IMR-90 (cell line): ENCODE measurements at regions not wholly inside any gene's neighbourhood (a gene's known extent, or its start where the extent isn't known, plus 50 kb on each side); places are given as distances from the start of the nearest gene placed in this dataset.

Experiments used
- ATAC-seq: fragments of 200-7000 bp; cut with Tn5 transposase; 2 replicates; pipeline ENCODE4 v1.9.1; 2020; ENCODE audit warnings: low read depth, mild to moderate bottlenecking, moderate library complexity
- BruUV-seq: library from RNA; stranded (reverse); fragments of 400-500 nt; replicated peaks from 2 replicates; lab custom pipeline; 2021; lab: Mats Ljungman, UMichigan
- CTCF ChIA-PET: fragments of 300-600 bp; formaldehyde crosslinking; extraction: SDS; loops from one replicate; lab custom pipeline; 2021; ENCODE audit warnings: antibody characterized with exemption; lab: Yijun Ruan, JAX
- POLR2A ChIA-PET: fragments of 300-600 bp; sonication (Branson Sonifier 250); formaldehyde crosslinking; loops from one replicate; lab custom pipeline; 2022; ENCODE audit warnings: antibody characterized with exemption; ENCODE audit not compliant: unreplicated experiment; lab: Charles Lee
- DNase-seq: peaks from one replicate; pipeline ENCODE4 v3.0.0; 2013
- H2AFZ ChIP-seq: replicated peaks from 2 replicates; pipeline ENCODE3; 2013; ENCODE audit warnings: low read length, mild to moderate bottlenecking; ENCODE audit not compliant: poor library complexity
- H2AK5ac ChIP-seq: 2 replicates; pipeline ENCODE4 v1.6.1; 2013; ENCODE audit warnings: low read depth, low read length, inconsistent platforms
- H2AK9ac ChIP-seq: replicated peaks from 2 replicates; pipeline ENCODE3; 2013; ENCODE audit warnings: mild to moderate bottlenecking, low read depth, low read length, moderate library complexity; ENCODE audit not compliant: poor library complexity
- H2BK120ac ChIP-seq: 2 replicates; pipeline ENCODE4 v1.6.1; 2013; ENCODE audit warnings: low read depth, low read length, inconsistent platforms
- H2BK15ac ChIP-seq: 3 replicates; pipeline ENCODE4 v1.6.1; 2013; ENCODE audit warnings: low read depth, low read length, inconsistent platforms
- H2BK20ac ChIP-seq: 2 replicates; pipeline ENCODE4 v1.6.1; 2013; ENCODE audit warnings: low read depth, mild to moderate bottlenecking, inconsistent platforms, low read length, moderate library complexity
- H2BK5ac ChIP-seq: 2 replicates; pipeline ENCODE4 v1.6.1; 2013; ENCODE audit warnings: mild to moderate bottlenecking, low read depth, low read length, inconsistent platforms; ENCODE audit not compliant: poor library complexity, severe bottlenecking
- H3K14ac ChIP-seq: replicated peaks from 2 replicates; pipeline ENCODE4 v1.6.1; 2013; ENCODE audit warnings: low read depth, low read length, inconsistent platforms
- H3K18ac ChIP-seq: 2 replicates; pipeline ENCODE4 v1.6.1; 2013; ENCODE audit warnings: low read depth, low read length, control low read depth
- H3K23ac ChIP-seq: 2 replicates; pipeline ENCODE4 v1.6.1; 2013; ENCODE audit warnings: low read depth, low read length, inconsistent platforms
- H3K27ac ChIP-seq: 2 replicates; pipeline ENCODE4 v1.5.1; 2013; ENCODE audit warnings: mild to moderate bottlenecking, control low read depth, low read length; ENCODE audit not compliant: insufficient read depth
- H3K27me3 ChIP-seq: 2 replicates; pipeline ENCODE4 v1.6.1; 2013; ENCODE audit warnings: low read length; ENCODE audit not compliant: control insufficient read depth, insufficient read depth
- H3K36me3 ChIP-seq: 2 replicates; pipeline ENCODE4 v1.6.1; 2013; ENCODE audit warnings: low read length, mixed read lengths; ENCODE audit not compliant: control insufficient read depth, insufficient read depth
- H3K4ac ChIP-seq: 2 replicates; pipeline ENCODE4 v1.6.1; 2013; ENCODE audit warnings: low read depth, low read length, inconsistent platforms
- H3K4me1 ChIP-seq: 2 replicates; pipeline ENCODE4 v1.6.1; 2013; ENCODE audit warnings: low read length, mixed read lengths; ENCODE audit not compliant: control insufficient read depth, insufficient read depth
- H3K4me2 ChIP-seq: 2 replicates; pipeline ENCODE4 v1.6.1; 2013; ENCODE audit warnings: low read depth, mild to moderate bottlenecking, control low read depth, low read length, moderate library complexity
- H3K4me3 ChIP-seq: 2 replicates; pipeline ENCODE4 v1.5.1; 2013; ENCODE audit warnings: low read depth, mild to moderate bottlenecking, control low read depth, low read length, moderate library complexity; ENCODE audit not compliant: insufficient read depth
- H3K56ac ChIP-seq: 2 replicates; pipeline ENCODE4 v1.6.1; 2013; ENCODE audit warnings: low read length, inconsistent platforms; ENCODE audit not compliant: insufficient read depth; ENCODE audit errors: extremely low read depth
- H3K79me1 ChIP-seq, 2 experiments: 2 replicates each; pipeline ENCODE4 v1.6.1; 2013; ENCODE audit warnings: low read length in 2 of 2, inconsistent platforms in 1 of 2, low read depth in 1 of 2
- H3K9ac ChIP-seq: 2 replicates; pipeline ENCODE4 v1.6.1; 2013; ENCODE audit warnings: low read depth, low read length, control low read depth
- H3K9me1 ChIP-seq: 2 replicates; pipeline ENCODE4 v1.6.1; 2013; ENCODE audit warnings: low read length, inconsistent platforms; ENCODE audit not compliant: insufficient read depth
- H3K9me3 ChIP-seq: 2 replicates; pipeline ENCODE4 v1.6.1; 2013; ENCODE audit warnings: low read length; ENCODE audit not compliant: control insufficient read depth, insufficient read depth
- H4K20me1 ChIP-seq: 2 replicates; pipeline ENCODE4 v1.6.1; 2013; ENCODE audit warnings: low read length, inconsistent platforms; ENCODE audit not compliant: insufficient read depth
- H4K5ac ChIP-seq: 2 replicates; pipeline ENCODE4 v1.6.1; 2013; ENCODE audit warnings: mild to moderate bottlenecking, low read depth, low read length, control low read depth
- H4K8ac ChIP-seq, 2 experiments: 2 replicates each; pipeline ENCODE4 v1.6.1; 2013; ENCODE audit warnings: low read depth in 2 of 2, low read length in 2 of 2, control low read depth in 1 of 2, inconsistent platforms in 1 of 2
- H4K91ac ChIP-seq: 2 replicates; pipeline ENCODE4 v1.6.1; 2013; ENCODE audit warnings: low read depth, low read length, inconsistent platforms; ENCODE audit not compliant: insufficient read depth
- BHLHE40 ChIP-seq: fragments of 150-350 bp; IDR thresholded peaks from 2 replicates; pipeline ENCODE4 v1.6.1; 2016; ENCODE audit warnings: mild to moderate bottlenecking, low read depth, low read length
- CEBPB ChIP-seq: IDR thresholded peaks from 2 replicates; pipeline ENCODE4 v1.6.1; 2012; ENCODE audit warnings: low read depth, low read length, improper control_type of control experiment
- FOS ChIP-seq: fragments of 150-350 bp; IDR thresholded peaks from 2 replicates; pipeline ENCODE4 v1.6.1; 2016; ENCODE audit warnings: low read depth, low read length
- MAFK ChIP-seq: IDR thresholded peaks from 2 replicates; pipeline ENCODE4 v1.6.1; 2012; ENCODE audit warnings: low read depth, low read length, improper control_type of control experiment
- NFE2L2 ChIP-seq: fragments of 150-350 bp; IDR thresholded peaks from 2 replicates; pipeline ENCODE4 v1.6.1; 2016; ENCODE audit warnings: low read depth, mild to moderate bottlenecking, low read length
- POLR2A ChIP-seq: IDR thresholded peaks from 2 replicates; pipeline ENCODE4 v1.6.1; 2012; ENCODE audit warnings: mild to moderate bottlenecking, low read depth, low read length
- RAD21 ChIP-seq: IDR thresholded peaks from 2 replicates; pipeline ENCODE4 v1.6.1; 2012; ENCODE audit warnings: low read length, improper control_type of control experiment
- WGBS, 2 experiments: methylation state at CpG; one replicate each; pipeline versions ENCODE4 v1.1.5 to v1.1.7; 2013; ENCODE audit warnings: missing lambda C conversion rate in 2 of 2; ENCODE audit not compliant: insufficient read length in 1 of 2; ENCODE audit errors: extremely low coverage in 2 of 2; 5-methylcytosine and 5-hydroxymethylcytosine counted together
- dilution Hi-C: fragments of 300-500 bp; cut with HindIII; formaldehyde crosslinking; loops from one replicate; pipeline ENCODE4 v1.14.3; 2018; ENCODE audit warnings: low sequenced_read_pairs; ENCODE audit not compliant: unreplicated experiment
- in situ Hi-C: fragments of 300-500 bp; cut with MboI; formaldehyde crosslinking; loops from 3 replicates; pipeline ENCODE4 v1.14.3; 2019; ENCODE audit warnings: low sequenced_read_pairs, inconsistent platforms, mixed read lengths
- intact Hi-C: fragments of 100-400 bp; cut with micrococcal nuclease; formaldehyde crosslinking; loops from 2 replicates; pipeline ENCODE4 v1.10.0; 2022
- TF ChIP-seq, protein P1 (sequence below): conservative IDR thresholded peaks from 2 replicates; pipeline ENCODE4 v1.5.1; 2012; ENCODE audit warnings: mild to moderate bottlenecking, low read depth, low read length, improper control_type of control experiment
- TF ChIP-seq, protein P2 (sequence below): fragments of 150-350 bp; IDR thresholded peaks from 2 replicates; pipeline ENCODE4 v1.6.1; 2017; ENCODE audit warnings: mild to moderate bottlenecking, antibody characterized with exemption, low read length, low read depth

DNA sequence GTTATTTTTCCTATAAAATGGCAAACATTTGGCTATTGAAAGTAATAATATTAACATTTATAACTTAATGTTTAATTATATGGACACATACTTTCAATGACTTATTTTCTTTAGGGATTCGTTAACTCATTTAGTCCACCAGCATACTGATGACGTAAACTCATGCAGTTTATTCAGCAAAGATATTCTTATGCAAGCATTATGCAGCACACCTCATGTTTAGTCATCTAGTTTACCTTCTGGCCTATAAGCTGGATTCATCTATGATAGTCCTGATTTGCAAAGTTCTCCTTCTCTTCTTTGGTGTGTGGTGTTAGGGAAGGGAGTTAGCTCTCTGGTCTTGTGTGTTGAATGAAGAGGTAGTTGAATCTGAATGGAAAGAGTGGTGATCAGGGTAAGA lies 60.0 kb downstream of the OR2J2 start:
- no peak overlapping the region for H2BK120ac ChIP-seq
- POLR2A ChIA-PET, result no interaction called here

More for the DNA sequence above, 60.0 kb downstream of the OR2J2 start:
- Histone ChIP-seq H2AK9ac (no peak overlapping the region), H3K9me1 (no peaks in the 10 kb centered on the region), H4K8ac (no peak overlapping the region), H3K4me1 (no peaks in the 10 kb centered on the region), H3K14ac (no peak overlapping the region), H2BK15ac (no peak overlapping the region), H4K5ac (no peak overlapping the region), H3K18ac (no peak overlapping the region), H3K4ac (no peak overlapping the region), H2AK5ac (no peak overlapping the region), H3K79me1 (no peaks in the 10 kb centered on the region), H4K91ac (no peak overlapping the region), H2BK20ac (no peak overlapping the region), H3K4me3 (no peak overlapping the region), H3K23ac (no peak overlapping the region), H3K56ac (no peak overlapping the region), H2BK5ac (no peak overlapping the region), H3K4me2 (no peak overlapping the region), H3K9me3 (peaks cover 11% of the 10 kb centered on the region; the same call in 1 of the 2 replicates), H2AFZ (no peak overlapping the region), H3K27ac (no peak overlapping the region), H3K27me3 (no peaks in the 10 kb centered on the region), H4K20me1 (no peaks in the 10 kb centered on the region), H3K36me3 (no peaks in the 10 kb centered on the region), H3K9ac (no peak overlapping the region)
- ATAC-seq (no peak), DNase-seq (no peak)
- TF ChIP-seq CEBPB, result no peak
- TF ChIP-seq RAD21, result no peak
- TF ChIP-seq BHLHE40, result no peak
- TF ChIP-seq FOS, result no peak
- TF ChIP-seq NFE2L2, result no peak
- TF ChIP-seq MAFK, result no peak
- TF ChIP-seq, protein P1, sequence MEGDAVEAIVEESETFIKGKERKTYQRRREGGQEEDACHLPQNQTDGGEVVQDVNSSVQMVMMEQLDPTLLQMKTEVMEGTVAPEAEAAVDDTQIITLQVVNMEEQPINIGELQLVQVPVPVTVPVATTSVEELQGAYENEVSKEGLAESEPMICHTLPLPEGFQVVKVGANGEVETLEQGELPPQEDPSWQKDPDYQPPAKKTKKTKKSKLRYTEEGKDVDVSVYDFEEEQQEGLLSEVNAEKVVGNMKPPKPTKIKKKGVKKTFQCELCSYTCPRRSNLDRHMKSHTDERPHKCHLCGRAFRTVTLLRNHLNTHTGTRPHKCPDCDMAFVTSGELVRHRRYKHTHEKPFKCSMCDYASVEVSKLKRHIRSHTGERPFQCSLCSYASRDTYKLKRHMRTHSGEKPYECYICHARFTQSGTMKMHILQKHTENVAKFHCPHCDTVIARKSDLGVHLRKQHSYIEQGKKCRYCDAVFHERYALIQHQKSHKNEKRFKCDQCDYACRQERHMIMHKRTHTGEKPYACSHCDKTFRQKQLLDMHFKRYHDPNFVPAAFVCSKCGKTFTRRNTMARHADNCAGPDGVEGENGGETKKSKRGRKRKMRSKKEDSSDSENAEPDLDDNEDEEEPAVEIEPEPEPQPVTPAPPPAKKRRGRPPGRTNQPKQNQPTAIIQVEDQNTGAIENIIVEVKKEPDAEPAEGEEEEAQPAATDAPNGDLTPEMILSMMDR, result no peak
- TF ChIP-seq, protein P2, sequence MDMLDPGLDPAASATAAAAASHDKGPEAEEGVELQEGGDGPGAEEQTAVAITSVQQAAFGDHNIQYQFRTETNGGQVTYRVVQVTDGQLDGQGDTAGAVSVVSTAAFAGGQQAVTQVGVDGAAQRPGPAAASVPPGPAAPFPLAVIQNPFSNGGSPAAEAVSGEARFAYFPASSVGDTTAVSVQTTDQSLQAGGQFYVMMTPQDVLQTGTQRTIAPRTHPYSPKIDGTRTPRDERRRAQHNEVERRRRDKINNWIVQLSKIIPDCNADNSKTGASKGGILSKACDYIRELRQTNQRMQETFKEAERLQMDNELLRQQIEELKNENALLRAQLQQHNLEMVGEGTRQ, result no peak
- no peak for TF ChIP-seq POLR2A
- no CpG with 5 or more reads among the region's 2 CpGs for WGBS, 2 experiments
- CTCF ChIA-PET, result no interaction called here
- in situ Hi-C loops, result no loop called here
- intact Hi-C loops, result no loop called here
- BruUV-seq, result no TSS peak
- dilution Hi-C loops, result no loop called here
